Calu3 (cell line): ENCODE measurements at regions not wholly inside any gene's neighbourhood (a gene's known extent, or its start where the extent isn't known, plus 50 kb on each side); places are given as distances from the start of the nearest gene placed in this dataset.

Source experiments
- BruUV-seq: library from RNA; stranded (reverse); fragments of 400-500 nt; replicated peaks from 2 replicates; lab custom pipeline; 2021; lab: Mats Ljungman, UMichigan
- CTCF ChIA-PET: fragments of 300-600 bp; sonication (Branson Sonifier 250); formaldehyde crosslinking; loops from one replicate; lab custom pipeline; 2022; ENCODE audit warnings: antibody characterized with exemption; lab: Charles Lee
- DNase-seq: peaks from one replicate; pipeline ENCODE4 v3.0.0; 2022
- H3K27ac Mint-ChIP-seq: one replicate; pipeline ENCODE4 v1.8.0; 2022; ENCODE audit warnings: mixed read lengths; ENCODE audit not compliant: unreplicated experiment
- H3K27me3 Mint-ChIP-seq: one replicate; pipeline ENCODE4 v1.8.0; 2022; ENCODE audit warnings: mixed read lengths; ENCODE audit not compliant: unreplicated experiment
- H3K36me3 Mint-ChIP-seq: one replicate; pipeline ENCODE4 v1.8.0; 2022; ENCODE audit warnings: mild to moderate bottlenecking, moderate library complexity, mixed read lengths; ENCODE audit not compliant: insufficient read depth, unreplicated experiment
- H3K4me1 Mint-ChIP-seq: one replicate; pipeline ENCODE4 v1.8.0; 2022; ENCODE audit warnings: mild to moderate bottlenecking, low read depth, mixed read lengths; ENCODE audit not compliant: unreplicated experiment
- H3K4me3 Mint-ChIP-seq: one replicate; pipeline ENCODE4 v1.8.0; 2022; ENCODE audit warnings: mild to moderate bottlenecking, low read depth, moderate library complexity, mixed read lengths; ENCODE audit not compliant: unreplicated experiment
- H3K9me3 Mint-ChIP-seq: one replicate; pipeline ENCODE4 v1.8.0; 2022; ENCODE audit warnings: low read depth, mixed read lengths; ENCODE audit not compliant: unreplicated experiment
- CTCF ChIP-seq: fragments of 200-600 bp; IDR thresholded peaks from one replicate; pipeline ENCODE4 v1.8.0; 2022; ENCODE audit warnings: antibody characterized with exemption; ENCODE audit not compliant: unreplicated experiment
- intact Hi-C: fragments of 100-400 bp; cut with micrococcal nuclease; formaldehyde crosslinking; loops from one replicate; pipeline ENCODE4 v1.10.0; 2022; ENCODE audit not compliant: unreplicated experiment

- CTCF ChIA-PET: interaction anchor here (0.5 kb wide), 1 partner anchor 77 kb away, joined by 4 read pairs; no protein-coding TSS in a partner anchor
- DNase-seq: no peak
- no TSS peak for BruUV-seq
- Mint-ChIP-seq H3K9me3 (no peaks in the 10 kb centered on the region), H3K4me1 (peaks cover 19% of the 10 kb centered on the region), H3K36me3 (peaks cover 4% of the 10 kb centered on the region), H3K27ac (no peak overlapping the region), H3K27me3 (no peaks in the 10 kb centered on the region), H3K4me3 (no peak overlapping the region)
- intact Hi-C loops: no loop called here
- TF ChIP-seq CTCF: no peak
Measured at GRCh38 chr10:60573336-60573735, 183.7 kb upstream of the ANK3 start.

DNA sequence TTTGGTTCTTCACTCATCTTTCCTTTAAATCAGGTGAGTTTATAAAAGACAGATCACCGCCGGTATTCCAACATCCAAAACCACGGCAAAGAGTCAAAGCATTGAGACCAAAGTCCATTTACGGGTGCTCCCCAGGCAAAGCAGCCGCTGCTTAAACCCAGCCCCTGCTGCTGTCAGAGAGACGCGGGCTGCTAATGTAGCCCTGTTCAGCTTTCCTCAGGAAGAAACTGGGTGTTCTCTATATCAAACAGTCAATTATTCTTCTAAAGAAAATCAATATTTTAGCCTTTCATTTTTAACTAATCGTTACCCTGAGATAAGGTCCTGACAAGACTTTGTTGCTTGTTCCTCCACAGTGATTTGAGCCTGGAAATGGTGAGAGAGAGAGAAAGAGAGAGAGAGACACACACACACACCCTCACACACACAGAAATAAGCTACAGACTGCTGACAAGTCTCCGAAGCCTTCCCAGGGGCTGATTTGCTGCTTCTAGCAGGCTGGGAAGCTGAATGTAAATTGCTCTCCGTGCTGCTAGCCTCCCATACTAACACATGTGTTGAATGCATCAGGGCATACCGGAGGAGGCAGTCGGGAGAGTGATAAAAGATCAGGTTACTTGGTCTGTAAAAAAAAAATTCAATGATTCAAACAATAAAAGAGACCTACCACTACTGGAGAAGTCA is 183.0 kb upstream of the ANK3 start:
- Mint-ChIP-seq H3K36me3 (peaks cover 4% of the 10 kb centered on the region), H3K4me1 (peaks cover 19% of the 10 kb centered on the region), H3K27ac (peak overlapping the region; percentile 41), H3K9me3 (peaks cover under 1% of the 10 kb centered on the region), H3K27me3 (no peaks in the 10 kb centered on the region), H3K4me3 (peak overlapping the region; percentile 62)
- no TSS peak for BruUV-seq
- CTCF ChIA-PET: interaction anchor here (0.5 to 0.6 kb wide), 2 partner anchors 76 to 83 kb away, joined by 3 to 4 read pairs; no protein-coding TSS in a partner anchor
- DNase-seq: peak; percentile 26
- no peak for TF ChIP-seq CTCF
- intact Hi-C loops: no loop called here

DNA sequence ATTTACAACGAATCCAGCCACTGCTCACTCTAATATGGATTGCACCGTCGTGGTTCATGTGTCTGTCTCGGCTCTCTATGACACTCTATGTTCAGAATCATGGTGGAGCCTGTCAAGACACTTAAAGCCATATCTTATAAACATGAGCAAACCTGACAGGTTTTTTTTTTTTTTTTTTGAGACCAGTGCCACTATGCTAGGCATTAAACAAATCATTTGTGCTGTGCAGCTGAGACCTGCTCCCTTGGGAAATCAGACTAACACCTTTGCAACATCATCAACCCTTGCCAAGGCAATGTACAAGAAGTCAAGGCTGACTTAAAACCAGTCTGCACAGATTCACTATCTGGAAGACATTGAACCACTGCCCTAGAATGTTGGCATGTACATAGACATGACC is 181.2 kb upstream of the ANK3 start:
- Mint-ChIP-seq H3K27ac (no peak overlapping the region), H3K27me3 (no peaks in the 10 kb centered on the region), H3K4me3 (no peak overlapping the region), H3K36me3 (peaks cover 4% of the 10 kb centered on the region), H3K9me3 (peaks cover 10% of the 10 kb centered on the region), H3K4me1 (peaks cover 19% of the 10 kb centered on the region)
- intact Hi-C loops: no loop called here
- CTCF ChIA-PET: interaction anchor here (0.6 kb wide), 1 partner anchor 48 kb away, joined by 7 read pairs; no protein-coding TSS in a partner anchor
- no peak for DNase-seq
- no peak for TF ChIP-seq CTCF
- BruUV-seq: no TSS peak

GRCh38 chr10:60570272-60570865 is 180.7 kb upstream of the ANK3 start:
- peaks cover 4% of the 10 kb centered on the region for H3K36me3 Mint-ChIP-seq
- no peak for DNase-seq
- peaks cover 14% of the 10 kb centered on the region for H3K9me3 Mint-ChIP-seq
- peaks cover 19% of the 10 kb centered on the region for H3K4me1 Mint-ChIP-seq
- H3K27ac Mint-ChIP-seq: no peak overlapping the region
- H3K4me3 Mint-ChIP-seq: no peak overlapping the region
- BruUV-seq: no TSS peak
- no peak for TF ChIP-seq CTCF
- intact Hi-C loops: no loop called here
- CTCF ChIA-PET: interaction anchor here (0.6 kb wide), 1 partner anchor 48 kb away, joined by 7 read pairs; no protein-coding TSS in a partner anchor
- H3K27me3 Mint-ChIP-seq: no peaks in the 10 kb centered on the region
